GM12874 (cell line): ENCODE measurements at regions not wholly inside any gene's neighbourhood (a gene's known extent, or its start where the extent isn't known, plus 50 kb on each side); places are given as distances from the start of the nearest gene placed in this dataset.

Source experiments
- TF ChIP-seq, protein P1 (sequence below): IDR thresholded peaks from 2 replicates; pipeline ENCODE4 v1.5.1; 2011; ENCODE audit warnings: low read depth, mild to moderate bottlenecking, control low read depth, low read length, moderate library complexity; ENCODE audit not compliant: insufficient read depth

GRCh38 chr17:34874478-34874877, 86.8 kb downstream of the CCT6B start:
- TF ChIP-seq, protein P1, sequence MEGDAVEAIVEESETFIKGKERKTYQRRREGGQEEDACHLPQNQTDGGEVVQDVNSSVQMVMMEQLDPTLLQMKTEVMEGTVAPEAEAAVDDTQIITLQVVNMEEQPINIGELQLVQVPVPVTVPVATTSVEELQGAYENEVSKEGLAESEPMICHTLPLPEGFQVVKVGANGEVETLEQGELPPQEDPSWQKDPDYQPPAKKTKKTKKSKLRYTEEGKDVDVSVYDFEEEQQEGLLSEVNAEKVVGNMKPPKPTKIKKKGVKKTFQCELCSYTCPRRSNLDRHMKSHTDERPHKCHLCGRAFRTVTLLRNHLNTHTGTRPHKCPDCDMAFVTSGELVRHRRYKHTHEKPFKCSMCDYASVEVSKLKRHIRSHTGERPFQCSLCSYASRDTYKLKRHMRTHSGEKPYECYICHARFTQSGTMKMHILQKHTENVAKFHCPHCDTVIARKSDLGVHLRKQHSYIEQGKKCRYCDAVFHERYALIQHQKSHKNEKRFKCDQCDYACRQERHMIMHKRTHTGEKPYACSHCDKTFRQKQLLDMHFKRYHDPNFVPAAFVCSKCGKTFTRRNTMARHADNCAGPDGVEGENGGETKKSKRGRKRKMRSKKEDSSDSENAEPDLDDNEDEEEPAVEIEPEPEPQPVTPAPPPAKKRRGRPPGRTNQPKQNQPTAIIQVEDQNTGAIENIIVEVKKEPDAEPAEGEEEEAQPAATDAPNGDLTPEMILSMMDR = no peak

- TF ChIP-seq, protein P1 = no peak
These were observed 88.6 kb downstream of the CCT6B start for GRCh38 chr17:34872640-34873039.

- TF ChIP-seq, protein P1 = no peak
These were observed 91.6 kb downstream of the CCT6B start for GRCh38 chr17:34869641-34870040.

- TF ChIP-seq, protein P1 = no peak
These were observed 95.5 kb downstream of the CCT6B start for GRCh38 chr17:34865716-34866115.

DNA sequence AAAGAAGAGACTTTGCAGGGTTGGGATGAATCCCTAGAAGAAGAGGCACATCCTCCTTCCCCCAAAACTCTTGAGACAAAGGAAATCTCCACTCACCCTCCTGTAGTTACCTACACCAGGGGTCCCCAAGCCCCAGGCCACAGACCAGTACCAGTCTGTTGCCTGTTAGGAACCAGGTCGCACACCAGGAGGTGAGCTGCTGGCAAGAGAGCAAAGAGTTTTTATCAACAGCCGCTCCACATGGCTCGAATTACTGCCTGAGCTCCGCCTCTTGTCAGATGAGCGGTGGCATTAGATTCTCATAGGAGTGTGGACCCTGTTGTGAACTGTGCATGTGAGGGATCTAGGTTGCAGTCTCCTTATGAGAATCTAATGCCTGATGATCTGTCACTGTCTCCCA, 98.9 kb downstream of the CCT6B start:
- TF ChIP-seq, protein P1 = no peak

- TF ChIP-seq, protein P1 = no peak
These were observed 99.4 kb downstream of the CCT6B start for GRCh38 chr17:34861864-34862263.

- TF ChIP-seq, protein P1 = no peak
These were observed 101.6 kb downstream of the CCT6B start for GRCh38 chr17:34859652-34860051.
